Esophagus squamous epithelium (tissue), 5 donors: ENCODE measurements at regions not wholly inside any gene's neighbourhood (a gene's known extent, or its start where the extent isn't known, plus 50 kb on each side); places are given as distances from the start of the nearest gene placed in this dataset.

Source experiments
- DNase-seq: peaks from one replicate; lab custom pipeline; 2025; lab: John Stamatoyannopoulos, UW
- H3K27ac ChIP-seq, 4 donors: fragments of 200-600 bp; sonication (generic); one replicate each; pipeline ENCODE4 v1.5.1; 2016 to 2019; ENCODE audit warnings: mild to moderate bottlenecking in 1 of 4
- H3K27me3 ChIP-seq, 4 donors: fragments of 200-600 bp; sonication (generic); 1 replicate in 3 of 4; 2 replicates in 1 of 4; pipeline versions ENCODE4 v1.5.1 to v1.6.0; 2017 to 2021; ENCODE audit warnings: antibody characterized with exemption in 1 of 4
- H3K36me3 ChIP-seq, 3 donors: fragments of 200-600 bp; sonication (generic); one replicate each; pipeline ENCODE4 v1.5.1; 2016 to 2019
- H3K4me1 ChIP-seq, 3 donors: fragments of 200-600 bp; sonication (generic); one replicate each; pipeline ENCODE4 v1.5.1; 2017 to 2019
- H3K4me3 ChIP-seq, 4 donors: fragments of 200-600 bp; sonication (generic); 1 replicate in 3 of 4; 2 replicates in 1 of 4; pipeline ENCODE4 v1.5.1; 2016 to 2019; ENCODE audit warnings: mild to moderate bottlenecking in 2 of 4, moderate library complexity in 1 of 4
- H3K9me3 ChIP-seq, 3 donors: fragments of 200-600 bp; sonication (generic); one replicate each; pipeline ENCODE4 v1.5.1; 2016 to 2019
- POLR2A ChIP-seq, 4 donors: fragments of 450-650 bp; IDR thresholded peaks; one replicate each; pipeline ENCODE4 v1.6.1; 2017; ENCODE audit warnings: antibody characterized with exemption in 4 of 4, mild to moderate bottlenecking in 4 of 4, moderate library complexity in 3 of 4
- WGBS, 2 donors: methylation state at CpG; one replicate each; pipeline ENCODE4 v1.1.5; 2018; 5-methylcytosine and 5-hydroxymethylcytosine counted together
- intact Hi-C: fragments of 100-400 bp; cut with DNase I; formaldehyde crosslinking; loops from one replicate; pipeline ENCODE4 v1.15.0; 2022
- TF ChIP-seq, protein P1 (sequence below), 6 experiments: fragments of 450-650 bp in 4 of 6; fragments of 200-600 bp in 2 of 6; sonication (generic) in 2 of 6; IDR thresholded peaks; one replicate each; pipeline ENCODE4 v1.5.1; 2016 to 2019; ENCODE audit warnings: antibody characterized with exemption in 6 of 6, mild to moderate bottlenecking in 4 of 6, moderate library complexity in 4 of 6
- donor health status: DM: yes; HTN: yes; CAD: no.

DNA sequence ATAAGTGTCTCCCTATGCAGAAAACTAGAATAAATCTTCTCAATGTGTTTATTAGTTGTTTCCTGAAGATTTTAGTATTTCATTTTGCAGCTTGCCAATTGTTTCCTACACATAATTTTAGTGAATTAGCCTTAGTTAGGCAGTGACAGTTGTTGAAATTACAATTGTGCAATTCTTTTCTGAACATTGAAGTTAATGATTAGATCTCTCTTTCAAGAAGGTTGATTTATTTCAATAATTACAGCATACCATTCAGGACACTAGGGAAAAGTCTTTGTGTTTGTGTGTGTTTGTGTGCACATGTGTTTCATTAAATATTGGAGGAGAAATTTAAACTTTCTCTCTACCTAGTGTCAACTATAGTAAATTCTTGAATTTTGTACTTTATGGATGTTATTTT lies 199.6 kb upstream of the MPDZ start:
- intact Hi-C loops, result no loop called here
- peaks cover 0 to 10% (median 0%) of the 10 kb centered on the region in 3 donors for H3K9me3 ChIP-seq
- no peaks in the 10 kb centered on the region for H3K27me3 ChIP-seq
- no peaks in the 10 kb centered on the region for H3K4me1 ChIP-seq
- no peak overlapping the region for H3K27ac ChIP-seq
- no peaks in the 10 kb centered on the region for H3K36me3 ChIP-seq
- DNase-seq, result no peak
- TF ChIP-seq POLR2A (IDR thresholded peaks at IDR 0.05), result no peak
- TF ChIP-seq, protein P1, sequence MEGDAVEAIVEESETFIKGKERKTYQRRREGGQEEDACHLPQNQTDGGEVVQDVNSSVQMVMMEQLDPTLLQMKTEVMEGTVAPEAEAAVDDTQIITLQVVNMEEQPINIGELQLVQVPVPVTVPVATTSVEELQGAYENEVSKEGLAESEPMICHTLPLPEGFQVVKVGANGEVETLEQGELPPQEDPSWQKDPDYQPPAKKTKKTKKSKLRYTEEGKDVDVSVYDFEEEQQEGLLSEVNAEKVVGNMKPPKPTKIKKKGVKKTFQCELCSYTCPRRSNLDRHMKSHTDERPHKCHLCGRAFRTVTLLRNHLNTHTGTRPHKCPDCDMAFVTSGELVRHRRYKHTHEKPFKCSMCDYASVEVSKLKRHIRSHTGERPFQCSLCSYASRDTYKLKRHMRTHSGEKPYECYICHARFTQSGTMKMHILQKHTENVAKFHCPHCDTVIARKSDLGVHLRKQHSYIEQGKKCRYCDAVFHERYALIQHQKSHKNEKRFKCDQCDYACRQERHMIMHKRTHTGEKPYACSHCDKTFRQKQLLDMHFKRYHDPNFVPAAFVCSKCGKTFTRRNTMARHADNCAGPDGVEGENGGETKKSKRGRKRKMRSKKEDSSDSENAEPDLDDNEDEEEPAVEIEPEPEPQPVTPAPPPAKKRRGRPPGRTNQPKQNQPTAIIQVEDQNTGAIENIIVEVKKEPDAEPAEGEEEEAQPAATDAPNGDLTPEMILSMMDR (IDR thresholded peaks at IDR 0.05), result no peak
- H3K4me3 ChIP-seq, result no peak overlapping the region

DNA sequence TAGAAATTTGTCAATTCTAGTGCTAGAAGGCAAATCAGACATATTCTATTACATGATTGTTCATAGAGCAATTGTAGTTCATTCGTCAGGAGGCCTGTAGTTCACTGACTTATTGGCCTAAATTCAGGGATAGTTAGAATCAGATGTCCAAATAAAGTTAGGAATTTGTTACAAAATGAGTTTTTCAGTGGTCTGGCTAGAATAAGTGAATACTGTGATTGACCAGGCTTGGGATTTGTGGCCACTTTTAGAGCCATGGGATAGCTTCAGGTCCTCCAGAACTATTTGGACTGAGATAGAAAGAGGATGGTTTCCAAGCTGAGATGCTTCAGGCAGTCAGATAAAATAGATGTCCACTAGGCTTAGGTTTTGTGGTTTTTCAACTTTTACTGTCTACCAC lies 199.1 kb upstream of the MPDZ start:
- Histone ChIP-seq H3K36me3 (no peaks in the 10 kb centered on the region), H3K4me1 (no peaks in the 10 kb centered on the region), H3K4me3 (no peak overlapping the region), H3K9me3 (peaks cover 0 to 10% (median 0%) of the 10 kb centered on the region in 3 donors), H3K27me3 (no peaks in the 10 kb centered on the region), H3K27ac (no peak overlapping the region)
- TF ChIP-seq, protein P1 (IDR thresholded peaks at IDR 0.05), result no peak
- no peak for TF ChIP-seq POLR2A (IDR thresholded peaks at IDR 0.05)
- DNase-seq, result no peak
- WGBS, 2 donors, result 47 to 65% methylated on average over 1 of the region's 1 CpG
- intact Hi-C loops, result no loop called here

DNA sequence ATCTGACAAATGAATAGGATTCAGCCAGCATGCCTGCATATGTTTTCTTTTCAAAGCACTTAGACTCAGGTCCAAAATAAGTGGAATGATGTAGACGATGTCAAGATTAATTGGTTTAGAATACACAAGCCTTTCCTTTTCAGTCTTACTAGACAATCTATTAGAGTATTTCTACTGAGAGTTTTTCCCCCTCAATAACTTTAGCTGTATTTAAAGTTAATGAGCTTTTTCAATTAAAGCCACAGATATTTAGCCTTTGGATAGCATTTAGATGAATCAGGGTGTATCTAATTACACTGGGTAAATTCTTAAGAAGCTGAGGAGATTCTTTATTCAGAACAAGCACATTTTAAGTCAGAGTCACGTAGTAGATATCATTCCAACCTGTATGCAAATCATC lies 198.7 kb upstream of the MPDZ start:
- no peak for DNase-seq
- H3K27ac ChIP-seq, result no peak overlapping the region
- no peak overlapping the region for H3K4me3 ChIP-seq
- 63 to 78% methylated on average over 2 of the region's 2 CpGs for WGBS, 2 donors
- H3K27me3 ChIP-seq, result no peaks in the 10 kb centered on the region
- H3K36me3 ChIP-seq, result no peaks in the 10 kb centered on the region
- no peaks in the 10 kb centered on the region for H3K4me1 ChIP-seq
- TF ChIP-seq, protein P1 (IDR thresholded peaks at IDR 0.05), result no peak
- no peak for TF ChIP-seq POLR2A (IDR thresholded peaks at IDR 0.05)
- H3K9me3 ChIP-seq, result peaks cover 0 to 10% (median 0%) of the 10 kb centered on the region in 3 donors
- intact Hi-C loops, result no loop called here

DNA sequence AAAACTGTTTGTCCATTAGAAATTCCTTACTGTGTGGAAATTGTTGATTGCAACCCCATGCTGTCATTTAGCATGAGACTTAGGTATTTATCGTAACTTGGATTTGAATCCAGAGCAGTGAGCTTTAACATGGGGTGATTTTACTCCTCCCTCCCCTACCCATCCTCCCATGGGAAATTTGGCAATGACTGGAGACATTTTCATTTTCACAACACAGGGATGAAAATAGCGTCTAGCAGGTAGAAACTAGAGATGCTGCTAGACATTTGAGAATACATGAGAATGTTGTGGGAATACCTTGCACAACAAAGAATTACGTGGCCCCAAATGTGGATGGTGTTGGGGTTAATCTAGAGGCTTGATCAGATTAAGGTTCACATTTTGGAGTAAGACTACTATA lies 191.3 kb upstream of the MPDZ start:
- H3K36me3 ChIP-seq, result no peaks in the 10 kb centered on the region

DNA sequence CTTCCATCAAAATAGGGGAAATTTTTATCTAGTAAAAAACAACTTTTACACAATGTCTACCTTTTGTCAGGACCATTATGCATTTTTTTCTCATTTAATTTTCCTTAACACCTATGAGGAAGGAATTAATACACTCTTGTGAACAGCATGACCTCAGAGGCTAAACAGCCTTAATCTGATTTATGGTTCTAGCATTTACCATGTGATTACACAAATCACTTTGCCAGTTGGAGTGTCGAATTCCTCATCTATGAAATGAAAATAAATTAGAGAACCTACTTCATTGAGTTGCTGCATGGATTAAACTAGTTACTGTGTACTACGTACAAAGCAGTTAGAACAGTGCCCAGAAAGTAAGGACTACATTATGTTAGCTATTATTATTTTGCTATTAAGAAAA lies 187.7 kb upstream of the MPDZ start:
- Histone ChIP-seq H3K36me3 (no peaks in the 10 kb centered on the region), H3K9me3 (no peaks in the 10 kb centered on the region), H3K27me3 (no peaks in the 10 kb centered on the region), H3K27ac (no peak overlapping the region), H3K4me1 (no peaks in the 10 kb centered on the region), H3K4me3 (no peak overlapping the region)
- DNase-seq, result no peak
- intact Hi-C loops, result no loop called here
- WGBS, 2 donors, result 47 to 55% methylated on average over 2 of the region's 2 CpGs
- TF ChIP-seq, protein P1 (IDR thresholded peaks at IDR 0.05), result no peak
- no peak for TF ChIP-seq POLR2A (IDR thresholded peaks at IDR 0.05)

More for the DNA sequence above, 191.3 kb upstream of the MPDZ start:
- Histone ChIP-seq H3K4me3 (no peak overlapping the region), H3K27ac (no peak overlapping the region), H3K27me3 (no peaks in the 10 kb centered on the region), H3K4me1 (no peaks in the 10 kb centered on the region), H3K9me3 (peaks cover 0 to 10% (median 0%) of the 10 kb centered on the region in 3 donors)
- TF ChIP-seq POLR2A (IDR thresholded peaks at IDR 0.05), result no peak
- TF ChIP-seq, protein P1 (IDR thresholded peaks at IDR 0.05), result no peak
- DNase-seq, result no peak
- intact Hi-C loops, result no loop called here
- 74 to 87% methylated on average over 3 of the region's 3 CpGs for WGBS, 2 donors
